ENCODE measurements at regions not wholly inside any gene's neighbourhood (a gene's known extent, or its start where the extent isn't known, plus 50 kb on each side); places are given as distances from the start of the nearest gene placed in this dataset.

DNA sequence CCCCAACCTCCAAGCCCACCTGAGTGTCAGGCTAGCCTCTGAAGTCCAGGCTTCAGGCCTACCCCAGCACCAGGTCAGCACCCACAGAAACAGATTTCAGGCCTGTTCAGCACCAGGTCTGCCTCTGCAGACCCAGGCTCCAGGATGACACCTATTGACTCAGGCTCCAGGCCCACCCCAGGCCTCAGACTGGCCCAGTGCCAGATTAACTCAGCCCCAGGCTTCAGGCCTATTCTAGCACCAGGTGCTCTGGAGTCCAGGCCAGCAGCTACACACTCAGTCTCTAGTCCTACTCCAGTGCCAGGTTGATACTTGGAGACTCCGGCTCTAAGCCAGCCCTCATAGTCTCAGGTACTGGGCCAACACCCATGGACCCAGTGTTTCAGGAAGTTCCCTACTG lies 541.7 kb upstream of the PBX1 start:
- Histone ChIP-seq H4K20me1 (ENCODE audit: control insufficient read depth, insufficient read depth, insufficient read length) (no peaks in the 10 kb centered on the region), H3K79me1 (ENCODE audit: insufficient read depth, low read depth, low read length, poor library complexity, severe bottlenecking) (no peaks in the 10 kb centered on the region), H2AFZ (ENCODE audit: low read length) (no peak overlapping the region), H3K4me1 (ENCODE audit: insufficient read depth, low read length) (no peaks in the 10 kb centered on the region), H2BK15ac (ENCODE audit: low read depth, low read length) (no peak overlapping the region), H3K18ac (ENCODE audit: insufficient read length, low read depth, low read length) (no peak overlapping the region), H4K5ac (ENCODE audit: insufficient read length, low read depth, low read length) (no peak overlapping the region), H2BK5ac (ENCODE audit: insufficient read length, low read length) (no peak overlapping the region), H3K9ac (ENCODE audit: extremely low read depth, insufficient read length, low read length) (no peak overlapping the region), H2BK20ac (ENCODE audit: low read depth, low read length, poor library complexity, severe bottlenecking) (no peak overlapping the region), H3K56ac (ENCODE audit: insufficient read length, low read depth, low read length) (no peak overlapping the region), H2AK5ac (ENCODE audit: insufficient read length, low read length) (no peak overlapping the region), H3K27ac (ENCODE audit: insufficient read length, low read depth, low read length) (no peak overlapping the region), H3K4ac (ENCODE audit: low read depth, low read length) (no peak overlapping the region), H3T11ph (ENCODE audit: low read length) (no peak overlapping the region), H4K91ac (ENCODE audit: insufficient read length, low read depth, low read length) (no peak overlapping the region), H3K79me2 (ENCODE audit: insufficient read depth, low read length) (no peaks in the 10 kb centered on the region), H3K23ac (ENCODE audit: insufficient read length, low read depth, low read length) (no peak overlapping the region), H3K9me3 (ENCODE audit: control insufficient read depth, low read depth, low read length) (no peaks in the 10 kb centered on the region), H2BK120ac (ENCODE audit: low read depth, low read length, poor library complexity, severe bottlenecking) (no peak overlapping the region), H2BK12ac (ENCODE audit: insufficient read length, low read depth, low read length) (no peak overlapping the region), H3K4me2 (ENCODE audit: insufficient read depth, insufficient read length, low read length) (no peak overlapping the region), H4K8ac (replicated peaks; ENCODE audit: insufficient read length, low read depth, low read length) (no peak overlapping the region), H3K14ac (ENCODE audit: insufficient read depth, low read length) (no peak overlapping the region), H3K23me2 (ENCODE audit: insufficient read length, low read depth, low read length, poor library complexity, severe bottlenecking) (no peaks in the 10 kb centered on the region), H3K27me3 (ENCODE audit: insufficient read depth, low read length) (no peaks in the 10 kb centered on the region)
- H3K27me3 Mint-ChIP-seq (ENCODE audit: low read depth), result no peaks in the 10 kb centered on the region
- no peaks in the 10 kb centered on the region for H3K4me1 Mint-ChIP-seq
- H3K4me3 Mint-ChIP-seq, result no peak overlapping the region
- DNase-seq, result no peak
- no CpG with 5 or more reads among the region's 1 CpG for WGBS (ENCODE audit: extremely low coverage, insufficient read length, low lambda C conversion rate)
- H3K9me3 Mint-ChIP-seq, result peaks cover 6 to 12% of the 10 kb centered on the region in 2 experiments; a peak in 3 of 5 replicates
- TF ChIP-seq, protein P1, sequence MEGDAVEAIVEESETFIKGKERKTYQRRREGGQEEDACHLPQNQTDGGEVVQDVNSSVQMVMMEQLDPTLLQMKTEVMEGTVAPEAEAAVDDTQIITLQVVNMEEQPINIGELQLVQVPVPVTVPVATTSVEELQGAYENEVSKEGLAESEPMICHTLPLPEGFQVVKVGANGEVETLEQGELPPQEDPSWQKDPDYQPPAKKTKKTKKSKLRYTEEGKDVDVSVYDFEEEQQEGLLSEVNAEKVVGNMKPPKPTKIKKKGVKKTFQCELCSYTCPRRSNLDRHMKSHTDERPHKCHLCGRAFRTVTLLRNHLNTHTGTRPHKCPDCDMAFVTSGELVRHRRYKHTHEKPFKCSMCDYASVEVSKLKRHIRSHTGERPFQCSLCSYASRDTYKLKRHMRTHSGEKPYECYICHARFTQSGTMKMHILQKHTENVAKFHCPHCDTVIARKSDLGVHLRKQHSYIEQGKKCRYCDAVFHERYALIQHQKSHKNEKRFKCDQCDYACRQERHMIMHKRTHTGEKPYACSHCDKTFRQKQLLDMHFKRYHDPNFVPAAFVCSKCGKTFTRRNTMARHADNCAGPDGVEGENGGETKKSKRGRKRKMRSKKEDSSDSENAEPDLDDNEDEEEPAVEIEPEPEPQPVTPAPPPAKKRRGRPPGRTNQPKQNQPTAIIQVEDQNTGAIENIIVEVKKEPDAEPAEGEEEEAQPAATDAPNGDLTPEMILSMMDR (conservative IDR thresholded peaks at IDR 0.05), result no peak
- H3K27ac Mint-ChIP-seq, result no peak overlapping the region
- peaks cover 0 to 6% (median 5%) of the 10 kb centered on the region in 3 experiments; a peak in 5 of 7 replicates for H3K36me3 Mint-ChIP-seq (ENCODE audit: insufficient read depth in 1 of 3, low read depth in 3 of 3)
